Activated T-cell treated with anti-CD3 and anti-CD28 coated beads, Interleukin-2, amount 50 U/mL, for 4 hours (primary cell): ENCODE measurements at regions not wholly inside any gene's neighbourhood (a gene's known extent, or its start where the extent isn't known, plus 50 kb on each side); places are given as distances from the start of the nearest gene placed in this dataset.

Experiments used
- ATAC-seq, 2 donors: fragments of 200-7000 bp; cut with Tn5 transposase; one replicate each; pipeline ENCODE4 v1.10.0; 2021
- DNase-seq: peaks from one replicate; pipeline ENCODE4 v3.0.0-alpha.2; 2020
- H3K27me3 Mint-ChIP-seq: one replicate; pipeline ENCODE4 v1.8.0; 2021; ENCODE audit warnings: low read depth, mixed read lengths
- H3K36me3 Mint-ChIP-seq: one replicate; pipeline ENCODE4 v1.8.0; 2022; ENCODE audit warnings: mixed read lengths; ENCODE audit not compliant: insufficient read depth
- H3K4me1 Mint-ChIP-seq: one replicate; pipeline ENCODE4 v1.8.0; 2021; ENCODE audit warnings: low read depth, mixed read lengths
- H3K4me3 Mint-ChIP-seq: one replicate; pipeline ENCODE4 v1.8.0; 2021; ENCODE audit warnings: mild to moderate bottlenecking, moderate library complexity, mixed read lengths
- H3K9me3 Mint-ChIP-seq: one replicate; pipeline ENCODE4 v1.8.0; 2021; ENCODE audit warnings: mixed read lengths

DNA sequence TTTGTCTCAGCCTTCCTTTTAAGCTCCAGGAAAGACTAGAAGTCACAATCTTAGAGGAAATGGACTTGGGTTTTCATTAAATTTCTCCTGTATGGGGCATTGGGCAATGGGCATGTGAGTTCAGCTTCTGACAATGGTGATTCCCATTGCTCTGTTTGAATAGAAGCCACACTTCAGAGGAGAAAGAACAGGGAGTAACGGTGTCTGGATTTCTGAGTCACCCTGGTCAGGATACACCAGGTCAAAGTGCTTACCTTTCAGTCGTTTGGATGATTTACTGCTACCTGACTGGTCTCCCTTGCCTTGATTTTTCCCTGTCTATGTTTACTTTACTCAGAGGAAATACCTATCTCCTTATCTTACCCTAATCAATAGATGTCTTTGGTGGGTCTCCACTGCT lies 111.7 kb upstream of the VEPH1 start:
- no peak for DNase-seq
- peaks cover 6% of the 10 kb centered on the region for H3K4me1 Mint-ChIP-seq
- H3K9me3 Mint-ChIP-seq = no peaks in the 10 kb centered on the region
- H3K27me3 Mint-ChIP-seq = peaks cover 8% of the 10 kb centered on the region
- no peaks in the 10 kb centered on the region for H3K36me3 Mint-ChIP-seq
- ATAC-seq = no peak
- no peak overlapping the region for H3K4me3 Mint-ChIP-seq

DNA sequence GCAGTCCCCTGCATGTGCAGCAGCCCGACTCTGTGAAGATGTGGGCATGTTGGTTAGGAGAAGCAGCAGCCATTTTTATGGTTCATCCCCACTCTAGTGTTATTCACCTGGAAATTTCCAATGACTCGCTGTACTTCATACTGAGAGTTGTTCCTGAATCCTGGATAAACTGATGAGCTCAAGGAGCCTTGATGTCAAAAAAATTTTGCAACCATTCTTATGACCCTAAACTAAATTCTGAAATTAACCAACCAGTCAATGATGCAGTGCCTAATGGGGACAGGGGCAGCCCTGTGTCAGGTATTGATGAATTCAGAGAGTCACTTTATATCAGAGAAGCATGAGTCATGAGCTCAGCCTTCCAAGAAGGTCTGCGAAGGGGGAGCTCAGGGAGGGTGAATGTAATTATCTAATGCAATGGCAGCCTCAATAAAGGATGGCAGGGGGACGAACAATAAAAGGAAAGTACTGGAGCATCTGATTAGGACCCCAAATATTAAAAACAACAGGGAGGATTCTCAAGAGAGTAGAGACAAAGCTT lies 108.4 kb upstream of the VEPH1 start:
- Mint-ChIP-seq H3K27me3 (no peaks in the 10 kb centered on the region), H3K9me3 (no peaks in the 10 kb centered on the region), H3K4me3 (no peak overlapping the region), H3K36me3 (no peaks in the 10 kb centered on the region), H3K4me1 (peaks cover 2% of the 10 kb centered on the region)
- DNase-seq (no peak), ATAC-seq (no peak)

DNA sequence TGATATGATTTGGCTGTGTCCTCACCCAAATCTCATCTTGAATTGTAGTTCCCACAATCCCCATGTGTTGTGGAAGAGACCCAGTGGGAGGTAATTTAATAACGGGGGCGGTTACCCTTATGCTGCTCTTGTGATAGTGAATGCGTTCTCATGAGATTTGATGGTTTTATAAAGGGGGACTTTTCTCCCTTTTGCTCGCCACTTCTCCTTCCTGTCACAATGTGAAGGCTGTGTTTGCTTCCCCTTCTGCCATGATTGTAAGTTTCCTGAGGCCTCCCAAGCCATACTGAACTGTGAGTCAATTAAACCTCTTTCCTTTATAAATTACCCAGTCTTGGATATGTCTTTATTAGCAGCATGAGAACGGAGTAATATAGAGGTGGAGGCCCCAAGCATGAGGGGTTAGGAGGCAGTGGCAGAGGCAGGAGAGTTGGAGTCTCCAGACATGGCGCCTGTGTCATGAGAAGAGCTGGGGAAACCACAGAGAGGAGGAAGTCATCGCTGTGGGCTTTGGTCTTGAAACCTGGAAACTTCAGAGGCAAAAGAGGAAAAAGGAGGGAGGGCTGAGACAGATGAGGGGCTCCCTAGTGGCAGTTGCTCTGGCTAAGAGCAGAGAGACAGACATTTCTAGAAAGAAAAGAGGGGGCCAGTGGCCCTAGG lies 107.8 kb upstream of the VEPH1 start:
- no peaks in the 10 kb centered on the region for H3K9me3 Mint-ChIP-seq
- DNase-seq = no peak
- H3K4me1 Mint-ChIP-seq = peaks cover 2% of the 10 kb centered on the region
- ATAC-seq = no peak
- no peak overlapping the region for H3K4me3 Mint-ChIP-seq
- no peaks in the 10 kb centered on the region for H3K36me3 Mint-ChIP-seq
- no peaks in the 10 kb centered on the region for H3K27me3 Mint-ChIP-seq

DNA sequence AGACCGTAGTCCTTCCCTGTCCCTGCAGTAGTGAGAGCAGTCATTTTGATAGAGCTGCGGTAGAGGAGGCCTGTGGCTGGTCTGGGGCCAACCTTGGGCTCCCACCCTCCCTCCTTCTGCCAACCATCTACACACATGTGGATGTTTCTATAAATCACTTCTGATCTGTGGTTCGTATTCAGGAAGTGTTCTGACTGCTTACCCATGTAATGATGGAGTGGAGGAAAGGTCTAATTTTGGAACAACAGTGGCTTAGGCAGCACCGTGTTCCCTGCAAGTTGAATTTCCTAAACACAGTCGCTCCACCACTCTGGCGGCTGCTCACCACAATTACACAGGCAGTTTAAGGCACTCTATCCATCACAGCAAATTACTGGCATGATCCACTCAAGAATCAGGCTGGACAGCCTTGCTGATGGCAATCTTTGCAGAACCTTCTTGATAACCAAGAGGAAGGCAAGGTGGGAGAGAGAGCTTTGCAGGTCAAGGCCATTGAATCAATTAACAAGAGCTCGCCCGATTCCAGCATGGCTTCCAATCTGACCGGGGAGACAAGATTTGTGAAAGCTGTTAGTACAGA lies 104.7 kb upstream of the VEPH1 start:
- H3K4me3 Mint-ChIP-seq = no peak overlapping the region
- DNase-seq (no peak), ATAC-seq (no peak)
- no peaks in the 10 kb centered on the region for H3K9me3 Mint-ChIP-seq
- H3K4me1 Mint-ChIP-seq = peaks cover 2% of the 10 kb centered on the region
- H3K36me3 Mint-ChIP-seq = no peaks in the 10 kb centered on the region
- H3K27me3 Mint-ChIP-seq = peaks cover 5% of the 10 kb centered on the region

DNA sequence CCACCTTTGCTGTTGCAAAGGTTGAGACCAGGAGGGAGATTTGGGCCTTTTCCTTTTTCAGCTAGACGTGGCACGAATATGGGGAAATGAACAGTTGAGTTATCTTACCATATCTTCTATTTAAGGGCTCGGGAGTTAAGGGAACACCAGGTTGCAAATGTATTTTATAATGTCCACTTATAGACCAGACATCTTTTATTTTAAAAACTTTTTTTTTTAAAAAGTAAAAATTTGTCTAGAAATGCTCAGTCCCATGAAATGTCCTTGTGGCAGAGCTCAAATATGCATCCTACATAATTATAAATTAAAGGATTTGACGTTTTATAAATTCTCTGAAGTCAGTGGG lies 103.6 kb upstream of the VEPH1 start:
- no peak overlapping the region for H3K4me3 Mint-ChIP-seq

DNA sequence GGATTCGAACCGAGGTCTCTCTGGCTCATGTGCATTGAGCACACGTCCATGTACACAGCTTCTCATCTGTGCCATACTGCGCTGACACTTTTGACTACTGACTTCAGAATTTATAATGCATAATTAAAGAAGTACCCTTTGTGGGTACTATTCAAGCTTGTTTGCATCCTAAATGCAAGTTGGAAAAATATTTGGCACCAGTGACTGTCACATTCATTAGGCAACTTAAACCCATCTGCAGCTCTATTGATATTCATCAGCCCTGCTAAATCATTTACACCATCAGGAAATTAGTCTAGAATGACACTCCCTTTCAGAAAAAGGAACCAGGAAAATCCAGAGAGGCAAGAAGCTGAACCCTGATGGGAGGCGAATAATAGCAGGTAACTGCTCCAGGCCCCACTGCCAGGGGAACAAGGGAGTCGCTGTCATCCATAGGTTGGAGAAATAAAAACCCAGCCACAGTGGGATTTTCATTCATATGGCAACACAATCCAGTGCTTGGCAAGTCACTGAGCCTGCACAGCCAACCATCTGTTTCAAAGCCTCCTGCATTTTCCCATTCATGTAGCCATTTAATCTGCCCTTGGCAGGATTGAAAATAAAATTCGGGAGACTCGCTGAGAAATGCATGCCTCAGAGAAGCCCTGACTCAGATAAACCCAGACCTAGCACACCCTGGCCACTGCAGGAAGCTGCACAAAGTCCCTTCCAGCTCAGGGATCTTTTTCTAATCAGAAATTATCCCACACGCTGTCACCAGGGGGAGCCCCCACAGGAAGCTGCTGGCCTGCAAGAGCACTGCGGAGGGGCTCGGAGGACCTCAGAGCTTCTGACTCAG lies 103.0 kb upstream of the VEPH1 start:
- peak; percentile 84 to 93 for ATAC-seq
- Mint-ChIP-seq H3K4me3 (no peak overlapping the region), H3K27me3 (peaks cover 14% of the 10 kb centered on the region)

More for the DNA sequence above, 103.6 kb upstream of the VEPH1 start:
- Mint-ChIP-seq H3K36me3 (no peaks in the 10 kb centered on the region), H3K4me1 (peaks cover 2% of the 10 kb centered on the region), H3K27me3 (peaks cover 11% of the 10 kb centered on the region), H3K9me3 (no peaks in the 10 kb centered on the region)
- ATAC-seq = no peak
- no peak for DNase-seq

DNA sequence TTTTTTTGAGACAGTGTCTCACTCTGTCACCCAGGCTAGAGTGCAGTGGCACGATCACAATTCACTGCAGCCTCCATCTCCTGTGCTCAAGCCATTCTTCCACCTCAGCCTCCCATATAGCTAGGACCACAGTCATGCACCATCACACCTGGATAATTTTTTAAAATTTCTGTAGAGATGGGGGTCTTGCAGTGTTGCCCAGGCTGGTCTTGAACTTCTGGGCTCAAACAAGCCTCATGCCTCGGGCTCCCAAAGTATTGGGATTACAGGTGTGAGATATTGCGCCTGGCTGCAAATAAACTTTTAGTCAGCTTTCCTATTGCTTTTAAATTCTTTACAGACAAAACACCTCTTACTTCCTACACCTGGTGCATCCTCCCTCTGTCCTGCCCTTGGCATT lies 102.1 kb upstream of the VEPH1 start:
- peaks cover 2% of the 10 kb centered on the region for H3K4me1 Mint-ChIP-seq
- H3K9me3 Mint-ChIP-seq = no peaks in the 10 kb centered on the region
- ATAC-seq (no peak), DNase-seq (no peak)
- H3K36me3 Mint-ChIP-seq = no peaks in the 10 kb centered on the region
- no peak overlapping the region for H3K4me3 Mint-ChIP-seq
- peaks cover 14% of the 10 kb centered on the region for H3K27me3 Mint-ChIP-seq

More for the DNA sequence above, 103.0 kb upstream of the VEPH1 start:
- peaks cover 2% of the 10 kb centered on the region for H3K4me1 Mint-ChIP-seq
- H3K9me3 Mint-ChIP-seq = no peaks in the 10 kb centered on the region
- no peaks in the 10 kb centered on the region for H3K36me3 Mint-ChIP-seq
- DNase-seq = peak; percentile 46

DNA sequence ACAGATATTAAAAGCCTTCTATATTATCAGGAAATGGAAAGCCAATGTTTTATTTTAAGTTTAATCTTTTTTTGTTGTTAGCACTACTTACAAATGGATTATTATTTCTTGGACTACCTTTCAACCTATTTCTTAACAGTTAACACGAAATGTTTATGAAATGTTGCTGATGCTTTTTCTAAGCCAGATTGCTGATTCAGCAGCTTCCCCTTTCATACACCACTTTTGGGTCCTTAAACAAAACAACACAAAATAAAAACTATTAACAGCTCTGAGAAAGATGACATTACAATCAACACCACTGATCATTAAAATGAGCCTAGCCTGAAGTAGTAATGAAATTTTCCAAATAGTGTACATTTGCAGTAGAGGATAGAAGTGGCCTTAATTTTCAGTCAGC lies 99.2 kb upstream of the VEPH1 start:
- no peak for DNase-seq
- Mint-ChIP-seq H3K27me3 (peaks cover 21% of the 10 kb centered on the region), H3K4me1 (peaks cover 2% of the 10 kb centered on the region), H3K4me3 (no peak overlapping the region), H3K36me3 (no peaks in the 10 kb centered on the region), H3K9me3 (no peaks in the 10 kb centered on the region)
- no peak for ATAC-seq

DNA sequence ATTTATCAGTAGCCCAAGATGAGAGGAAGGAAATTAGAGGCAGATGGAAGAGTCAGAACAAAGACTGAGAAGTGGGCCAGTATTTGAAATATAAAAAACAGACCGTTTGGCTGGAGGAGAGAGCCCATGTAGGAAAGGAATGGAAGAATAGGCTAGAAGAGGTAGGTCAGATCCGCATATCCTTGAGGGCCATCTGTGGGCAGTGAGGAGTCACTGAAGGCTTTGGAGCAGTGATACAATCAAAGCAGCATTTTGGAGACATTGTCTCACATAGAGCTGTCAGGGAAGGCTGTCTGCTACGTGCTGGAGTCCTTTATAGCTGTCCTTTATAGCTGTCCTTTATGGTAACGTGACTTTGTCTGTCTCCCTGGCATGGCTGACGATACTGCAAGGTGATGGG lies 92.0 kb upstream of the VEPH1 start:
- Mint-ChIP-seq H3K9me3 (no peaks in the 10 kb centered on the region), H3K36me3 (no peaks in the 10 kb centered on the region), H3K4me3 (no peak overlapping the region), H3K27me3 (peaks cover 26% of the 10 kb centered on the region), H3K4me1 (no peaks in the 10 kb centered on the region)
- DNase-seq (no peak), ATAC-seq (no peak)

DNA sequence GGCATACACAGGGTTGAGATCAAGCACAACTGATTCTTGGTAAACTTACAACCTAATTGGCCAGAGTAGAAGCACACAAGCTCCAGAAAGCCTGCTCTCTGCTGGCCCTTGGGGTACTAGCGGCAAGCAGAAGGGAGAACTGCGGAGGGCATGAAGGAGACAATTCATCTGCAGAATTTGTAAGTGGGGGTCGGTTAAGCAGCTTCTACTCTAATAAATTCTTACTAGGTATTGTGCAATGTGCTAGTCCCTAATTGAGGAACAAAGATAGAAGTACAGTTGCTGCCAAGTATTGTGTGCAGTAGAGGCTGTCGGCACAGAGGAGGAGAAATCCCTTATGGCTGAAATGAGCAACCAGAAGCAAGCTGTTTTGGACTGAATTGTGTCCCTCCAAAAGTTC lies 91.2 kb upstream of the VEPH1 start:
- peaks cover 26% of the 10 kb centered on the region for H3K27me3 Mint-ChIP-seq
- no peaks in the 10 kb centered on the region for H3K36me3 Mint-ChIP-seq
- H3K4me1 Mint-ChIP-seq = no peaks in the 10 kb centered on the region
- no peak for ATAC-seq
- H3K4me3 Mint-ChIP-seq = no peak overlapping the region
- H3K9me3 Mint-ChIP-seq = no peaks in the 10 kb centered on the region
- no peak for DNase-seq

DNA sequence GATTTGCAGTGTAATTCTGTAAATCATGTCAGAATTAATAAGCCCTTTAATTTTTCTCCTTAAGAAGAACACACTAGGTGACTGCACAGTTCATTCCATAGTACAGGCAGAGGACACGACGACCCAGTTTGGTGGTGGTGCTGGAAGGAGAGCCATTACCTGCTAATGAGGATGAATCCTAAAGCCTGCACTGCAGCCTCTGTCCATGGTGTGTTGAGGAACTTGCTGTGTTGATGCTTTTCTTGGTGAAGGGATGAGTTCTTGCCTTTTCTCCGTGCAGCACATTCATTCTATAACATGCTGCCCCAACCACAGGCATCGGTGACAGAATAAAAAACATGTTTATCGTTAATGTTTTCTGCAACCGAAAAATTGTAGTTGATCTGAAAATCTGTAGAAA lies 89.6 kb upstream of the VEPH1 start:
- H3K4me1 Mint-ChIP-seq = no peaks in the 10 kb centered on the region
- DNase-seq = no peak
- H3K4me3 Mint-ChIP-seq = no peak overlapping the region
- no peaks in the 10 kb centered on the region for H3K36me3 Mint-ChIP-seq
- H3K27me3 Mint-ChIP-seq = peaks cover 20% of the 10 kb centered on the region
- no peak for ATAC-seq
- no peaks in the 10 kb centered on the region for H3K9me3 Mint-ChIP-seq

DNA sequence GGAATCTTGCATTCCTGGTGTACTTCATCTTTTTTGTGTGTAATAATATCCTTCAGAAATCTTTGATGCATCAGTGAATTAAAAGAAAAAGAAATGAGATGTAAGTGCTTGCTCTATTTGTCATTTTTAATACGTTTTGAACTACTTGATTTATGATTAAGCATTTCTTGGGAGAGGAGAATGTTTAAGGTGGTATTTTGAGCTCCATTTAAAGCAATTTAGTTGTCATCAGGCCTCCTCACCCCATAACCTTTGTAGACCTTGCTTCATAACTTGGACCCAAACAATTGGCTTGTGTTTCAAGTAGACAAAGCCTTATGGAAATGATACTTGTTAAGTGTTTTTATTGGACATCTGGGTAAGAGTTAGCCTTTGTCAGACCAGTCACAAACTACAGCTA lies 87.1 kb upstream of the VEPH1 start:
- peaks cover 11% of the 10 kb centered on the region for H3K27me3 Mint-ChIP-seq
- DNase-seq = no peak
- no peak overlapping the region for H3K4me3 Mint-ChIP-seq
- ATAC-seq = no peak
- no peaks in the 10 kb centered on the region for H3K9me3 Mint-ChIP-seq
- H3K36me3 Mint-ChIP-seq = no peaks in the 10 kb centered on the region
- no peaks in the 10 kb centered on the region for H3K4me1 Mint-ChIP-seq

DNA sequence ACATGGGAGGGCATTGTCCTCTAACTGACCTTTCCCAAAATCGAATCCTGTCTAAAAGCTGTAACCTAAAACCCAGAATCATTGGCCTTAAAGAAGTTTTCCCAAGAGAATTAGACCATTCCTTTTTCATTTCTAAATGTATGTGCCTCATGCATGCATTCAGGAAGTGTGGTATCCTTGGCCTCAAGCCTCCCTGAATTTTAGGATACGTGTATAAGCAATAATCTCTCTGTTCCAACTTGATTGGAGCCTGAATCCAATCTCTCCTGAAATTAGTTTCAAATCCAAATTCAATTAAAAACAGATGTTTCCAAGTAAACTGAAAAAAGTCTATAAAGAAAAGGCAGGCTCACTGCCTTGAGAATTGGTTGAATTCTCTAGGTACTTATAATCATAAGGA lies 86.0 kb upstream of the VEPH1 start:
- ATAC-seq (no peak), DNase-seq (no peak)
- no peaks in the 10 kb centered on the region for H3K36me3 Mint-ChIP-seq
- peaks cover 5% of the 10 kb centered on the region for H3K27me3 Mint-ChIP-seq
- H3K4me1 Mint-ChIP-seq = no peaks in the 10 kb centered on the region
- H3K4me3 Mint-ChIP-seq = no peak overlapping the region
- no peaks in the 10 kb centered on the region for H3K9me3 Mint-ChIP-seq

DNA sequence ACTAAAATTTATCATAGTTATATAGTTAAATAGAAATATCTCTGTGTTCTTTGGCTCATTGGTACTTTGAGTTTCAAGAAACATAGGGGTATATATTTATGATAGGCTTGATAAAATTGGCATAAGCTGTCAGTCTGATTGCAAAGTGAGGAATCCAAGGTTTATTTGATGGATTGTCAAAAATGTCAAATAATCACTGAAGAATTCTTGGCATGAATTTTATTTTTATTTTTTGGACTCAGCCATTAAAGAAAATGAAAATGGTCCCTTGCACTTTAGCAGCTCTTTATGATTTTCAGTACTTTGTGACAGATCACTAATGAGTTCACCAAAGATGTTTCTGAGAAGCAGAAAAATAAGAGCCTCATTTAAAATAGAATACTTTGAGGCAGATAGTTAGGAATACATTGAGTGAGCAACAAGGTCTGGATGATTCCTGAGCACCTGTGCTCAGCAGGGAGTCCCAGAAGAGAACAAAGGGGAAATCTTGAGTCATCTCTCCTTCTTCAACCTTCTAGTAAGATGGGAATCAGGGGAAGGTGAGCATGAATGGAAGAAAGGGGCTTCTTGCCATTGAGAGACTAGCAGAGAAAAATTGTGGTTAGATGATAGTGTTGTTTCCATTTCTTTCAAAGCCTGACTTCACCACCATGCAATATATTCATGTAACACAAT lies 85.3 kb upstream of the VEPH1 start:
- H3K4me1 Mint-ChIP-seq = no peaks in the 10 kb centered on the region
- ATAC-seq (no peak), DNase-seq (no peak)
- no peaks in the 10 kb centered on the region for H3K9me3 Mint-ChIP-seq
- H3K4me3 Mint-ChIP-seq = no peak overlapping the region
- peaks cover 5% of the 10 kb centered on the region for H3K27me3 Mint-ChIP-seq
- no peaks in the 10 kb centered on the region for H3K36me3 Mint-ChIP-seq
